Activated CD8-positive, alpha-beta memory T cell treated with anti-CD3 and anti-CD28 coated beads, Interleukin-2, amount 50 U/mL, for 4 hours (primary cell): ENCODE measurements at regions not wholly inside any gene's neighbourhood (a gene's known extent, or its start where the extent isn't known, plus 50 kb on each side); places are given as distances from the start of the nearest gene placed in this dataset.

Experiments used
- DNase-seq: peaks from one replicate; pipeline ENCODE4 v3.0.0-alpha.2; 2020

DNA sequence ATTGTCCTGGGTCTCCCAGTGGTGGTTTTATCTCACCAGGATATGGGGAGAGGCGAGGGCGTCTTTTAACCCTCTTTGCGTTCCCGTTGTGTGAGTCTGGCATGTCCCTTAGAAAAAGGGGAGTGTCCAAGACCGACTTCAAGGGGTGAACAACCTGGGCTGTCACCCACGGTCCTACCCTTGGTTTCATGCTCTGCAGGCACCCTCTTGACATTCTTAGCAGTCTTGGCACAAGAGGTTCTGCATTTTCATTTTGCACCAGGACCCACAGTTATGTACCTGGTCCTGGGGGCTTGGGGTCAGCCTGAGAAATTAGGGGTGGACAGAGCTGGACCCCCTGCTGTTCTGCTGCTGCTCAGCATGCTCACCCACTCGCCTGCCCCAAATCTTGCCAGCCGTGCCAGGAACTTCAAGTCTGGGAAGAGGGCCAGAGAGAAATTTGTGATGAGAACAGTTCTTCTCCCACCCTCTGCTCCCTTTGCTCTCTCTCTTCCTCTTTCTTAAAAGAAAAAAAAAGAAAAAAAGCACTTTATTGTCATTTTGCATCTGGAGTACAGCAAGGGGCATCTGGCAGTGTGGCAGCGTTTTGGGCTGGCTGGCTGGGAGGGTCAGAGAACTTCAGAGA lies 471.2 kb downstream of the MIAT start:
- DNase-seq: no peak

DNA sequence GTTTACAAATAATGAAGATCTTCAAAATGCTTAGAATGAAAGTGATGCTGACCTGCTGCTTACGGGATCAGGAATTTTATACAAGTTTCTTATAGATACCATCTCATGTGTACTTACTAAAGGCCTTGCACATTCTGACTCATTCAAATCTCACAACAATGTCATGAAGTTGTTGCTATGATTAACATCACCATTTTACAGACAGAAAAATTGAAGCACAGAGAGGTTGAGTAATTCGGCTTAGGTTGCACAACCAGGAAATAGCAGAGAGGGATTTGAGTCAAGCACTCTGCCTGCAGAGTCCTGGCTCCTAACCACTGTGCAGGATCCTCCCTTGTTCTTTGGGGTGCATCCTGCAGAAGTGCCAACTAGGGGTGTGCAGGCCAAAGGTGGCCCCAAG lies 471.9 kb downstream of the MIAT start:
- DNase-seq: no peak

DNA sequence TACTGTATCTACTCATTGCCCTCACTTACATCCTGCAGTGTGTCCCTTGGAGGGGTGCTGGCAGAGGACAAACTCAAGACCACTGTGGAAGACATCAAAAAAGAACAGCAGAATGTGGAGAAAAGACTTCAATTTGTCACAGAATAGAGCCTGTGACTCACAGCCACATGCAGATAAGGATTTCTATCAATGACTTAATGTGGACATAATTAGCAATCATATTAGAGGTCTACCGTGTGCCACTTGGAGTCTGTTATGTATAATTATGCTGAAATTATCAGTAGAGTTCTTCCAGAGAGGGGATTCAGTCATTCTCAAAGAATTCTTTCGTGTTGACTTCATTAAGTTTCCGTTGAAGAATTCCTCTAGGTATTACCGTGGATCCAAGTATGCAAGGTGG lies 473.5 kb downstream of the MIAT start:
- DNase-seq: no peak

DNA sequence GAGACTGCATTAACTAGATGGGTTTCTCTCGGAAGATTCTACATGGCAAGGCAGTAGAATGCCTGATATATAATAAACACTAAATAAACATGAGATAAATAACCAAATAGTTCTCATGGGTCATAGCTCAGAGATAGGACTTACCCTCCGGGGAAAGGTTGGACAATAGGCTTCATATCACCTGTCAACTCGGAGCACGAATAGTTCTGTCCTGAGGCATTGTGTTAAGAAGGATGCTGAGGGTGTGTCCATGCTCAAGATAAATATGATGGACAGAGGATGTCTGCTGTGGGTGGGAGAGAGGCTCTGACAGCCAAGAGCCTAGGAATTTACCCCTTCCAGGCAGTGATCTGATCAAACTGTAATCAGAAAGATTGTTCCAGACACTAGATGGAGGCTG lies 474.0 kb downstream of the MIAT start:
- no peak for DNase-seq

DNA sequence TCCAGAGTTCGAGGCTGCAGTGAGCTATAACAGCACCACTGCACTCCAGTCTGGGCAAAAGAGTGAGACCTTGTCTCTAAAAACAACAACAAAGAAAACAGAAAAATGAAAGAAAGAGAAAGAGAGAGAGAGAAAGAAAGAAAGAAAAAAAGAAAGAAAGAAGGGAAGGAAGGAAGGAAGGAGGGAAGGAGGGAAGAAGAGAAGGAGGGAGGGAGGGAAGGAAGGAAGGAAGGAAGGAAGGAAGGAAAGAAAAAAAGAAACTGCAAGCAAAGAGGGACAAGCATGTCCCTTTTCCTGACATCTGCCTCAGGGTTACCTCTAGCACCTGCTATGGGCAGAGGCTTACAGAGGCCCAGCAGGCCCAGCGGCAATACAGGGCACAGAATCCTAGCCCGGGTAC lies 475.0 kb downstream of the MIAT start:
- DNase-seq: no peak

DNA sequence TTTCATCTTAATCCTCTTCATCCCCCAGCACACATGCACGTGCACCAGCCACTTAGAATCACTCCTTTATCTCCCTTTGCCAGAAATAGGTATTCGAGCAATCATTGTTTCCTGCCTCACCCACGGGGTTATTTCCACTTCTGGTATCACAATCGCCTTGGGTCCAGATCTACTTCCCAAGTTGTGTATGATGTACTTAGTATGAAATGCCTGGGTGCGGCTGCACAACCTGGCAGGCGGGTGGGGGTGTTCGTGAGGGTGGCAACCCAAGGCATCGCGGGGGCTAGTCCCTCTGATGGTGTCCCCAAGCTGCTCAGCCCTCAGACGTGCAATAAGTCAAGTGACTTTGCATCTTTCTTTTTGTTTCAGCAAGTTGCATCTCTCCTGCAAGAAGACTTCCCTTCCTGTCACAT lies 475.6 kb downstream of the MIAT start:
- no peak for DNase-seq

DNA sequence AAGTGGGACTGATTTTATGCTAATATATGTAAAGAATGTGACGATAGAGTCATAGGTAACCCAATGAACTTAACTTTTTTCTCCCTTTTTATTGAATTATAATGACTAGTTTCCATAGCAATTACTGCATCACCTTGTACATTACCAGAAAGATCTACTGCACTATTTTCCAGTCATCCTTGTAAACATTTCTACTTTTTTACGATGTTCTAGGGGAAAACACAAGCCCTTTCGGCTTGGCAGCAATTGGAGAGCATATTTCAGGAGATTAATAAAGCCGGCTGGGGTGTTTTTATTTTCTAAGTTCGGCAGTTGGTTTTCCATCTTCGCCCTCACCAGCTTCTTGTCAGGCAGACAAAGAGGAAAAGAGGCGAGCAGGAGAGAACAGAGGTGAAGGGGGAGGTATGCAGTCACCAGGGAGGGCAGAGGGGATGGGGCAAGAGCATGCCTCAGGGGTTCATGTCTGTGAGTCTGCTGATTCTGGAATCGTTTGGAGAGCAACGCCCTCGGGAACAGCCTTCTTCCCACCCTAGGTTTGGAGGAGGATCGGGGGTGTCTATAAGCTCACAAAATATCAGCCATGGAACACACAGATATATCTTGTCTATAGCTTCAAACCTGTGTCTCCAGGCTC lies 476.4 kb downstream of the MIAT start:
- DNase-seq: no peak

DNA sequence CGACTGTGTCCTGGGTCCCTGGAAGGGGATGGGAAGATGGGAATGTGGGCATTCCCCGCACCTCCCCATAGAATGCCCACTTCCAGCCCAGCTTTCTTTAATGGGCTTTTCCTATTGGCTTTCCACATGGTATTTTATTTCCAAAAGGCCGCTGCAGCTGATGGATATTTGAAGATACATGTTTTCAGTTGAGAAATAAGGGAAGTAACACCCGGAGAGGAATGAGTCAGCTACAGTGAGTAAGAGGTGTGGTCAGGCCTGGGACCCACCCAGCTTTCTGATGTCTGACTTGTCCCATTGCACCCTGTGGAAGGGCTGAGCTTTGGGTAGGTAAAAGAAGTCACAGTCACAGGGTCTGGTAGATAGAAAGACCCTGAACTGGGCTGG lies 476.9 kb downstream of the MIAT start:
- DNase-seq: no peak

DNA sequence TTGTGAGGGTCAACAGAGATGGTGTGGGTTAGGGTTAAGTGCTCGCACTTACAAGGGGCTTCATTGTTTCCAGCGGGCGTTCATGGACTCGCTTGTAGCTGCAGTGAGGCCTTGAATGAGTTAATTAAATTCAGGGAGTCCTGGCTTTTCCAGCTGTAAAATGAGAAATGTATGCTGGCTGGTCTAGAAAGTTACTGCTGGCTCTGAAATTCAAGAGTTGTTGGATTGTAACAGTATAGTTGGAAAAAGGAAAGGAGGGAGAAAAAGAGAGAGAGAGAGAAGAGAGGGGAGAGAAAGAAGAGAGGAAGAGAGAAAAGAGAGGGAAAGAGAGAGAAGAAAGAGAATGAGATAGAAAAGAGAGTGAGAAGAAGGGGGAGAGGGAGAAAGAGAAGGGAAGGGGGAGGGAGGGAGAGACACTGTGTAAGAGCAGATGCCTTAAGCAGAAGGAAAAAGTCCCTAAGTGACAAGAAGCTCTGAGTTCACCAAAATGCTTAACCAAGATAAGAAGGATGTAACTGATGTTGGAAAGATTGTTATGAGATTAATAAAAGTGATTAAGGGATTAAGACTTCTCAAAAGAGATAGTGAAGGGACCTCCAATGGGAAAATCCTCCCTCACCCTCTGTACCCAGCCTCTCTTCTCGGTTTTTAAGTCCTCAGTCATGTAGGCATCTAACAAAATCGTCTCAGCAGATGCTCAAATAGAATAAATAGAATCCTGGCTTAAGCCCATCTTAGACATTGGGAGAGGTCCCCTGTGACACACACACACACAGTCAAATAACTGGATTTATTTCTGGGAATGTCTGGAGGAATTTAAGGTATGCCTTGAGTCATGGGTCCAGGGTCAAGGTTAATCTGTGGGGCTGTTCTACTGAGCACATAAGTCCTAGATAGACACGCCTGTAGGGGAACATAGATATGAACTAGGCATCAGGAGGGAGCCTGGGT lies 477.9 kb downstream of the MIAT start:
- DNase-seq: no peak

DNA sequence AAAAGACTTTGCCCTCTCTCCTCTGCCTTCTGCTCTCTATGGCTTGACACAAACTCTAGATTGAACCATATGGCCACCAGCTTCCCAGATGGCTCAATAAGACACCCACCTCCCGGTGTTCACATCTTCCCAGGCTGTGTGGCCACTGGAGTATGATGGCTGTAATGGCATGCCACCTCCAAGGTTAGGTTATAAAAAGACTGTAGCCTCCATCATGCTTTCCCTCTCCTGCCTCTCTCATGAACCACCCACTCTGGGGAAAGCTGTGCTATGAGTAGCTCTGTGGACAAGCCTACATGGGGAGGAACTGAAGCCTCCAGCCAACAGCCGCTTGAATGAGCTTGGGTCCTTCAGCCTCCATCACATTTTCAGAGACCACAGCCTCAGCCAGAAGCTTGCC lies 479.2 kb downstream of the MIAT start:
- no peak for DNase-seq

DNA sequence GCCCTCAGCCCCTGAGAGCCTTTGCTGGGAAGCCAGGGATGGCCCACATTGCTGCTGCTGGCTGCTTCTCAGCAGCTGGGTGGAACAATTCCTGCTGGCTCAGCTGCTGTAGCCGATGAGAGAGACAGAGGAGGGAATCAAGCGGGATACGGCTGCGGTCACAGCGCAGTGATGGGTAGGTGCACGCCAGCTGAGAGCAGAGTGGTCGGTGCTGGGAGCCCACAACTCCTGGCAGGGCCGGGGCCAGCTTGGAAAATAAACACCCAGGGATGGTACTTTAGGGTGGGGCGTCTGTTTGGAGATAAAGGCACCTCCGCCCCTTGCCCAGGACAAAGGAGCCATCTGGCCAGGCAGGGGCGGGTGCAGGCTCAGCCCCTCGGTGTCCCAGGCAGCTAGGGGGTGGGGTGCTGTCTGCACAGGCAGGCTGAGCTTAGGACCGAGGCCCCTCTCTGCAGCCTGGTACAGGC lies 480.5 kb downstream of the MIAT start:
- no peak for DNase-seq

DNA sequence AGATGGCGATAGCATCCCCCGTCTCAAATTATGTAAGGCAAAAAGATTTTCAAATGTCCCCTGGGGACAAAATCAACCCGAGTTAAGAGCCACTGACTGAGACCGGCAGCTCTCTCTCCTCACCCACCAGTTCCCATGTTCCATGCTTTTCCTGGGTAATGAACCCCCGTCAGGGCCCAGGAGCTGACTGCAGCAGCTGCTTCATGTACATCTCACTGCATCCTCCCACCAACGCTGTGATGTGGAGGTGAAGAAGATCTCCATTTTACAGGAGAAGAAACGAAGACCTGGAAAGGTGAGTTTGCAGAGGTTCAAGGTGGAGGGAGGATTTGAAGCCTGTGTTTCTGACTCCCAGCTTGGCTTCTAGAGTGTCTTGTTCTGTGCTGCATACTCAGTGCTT lies 481.1 kb downstream of the MIAT start:
- no peak for DNase-seq

DNA sequence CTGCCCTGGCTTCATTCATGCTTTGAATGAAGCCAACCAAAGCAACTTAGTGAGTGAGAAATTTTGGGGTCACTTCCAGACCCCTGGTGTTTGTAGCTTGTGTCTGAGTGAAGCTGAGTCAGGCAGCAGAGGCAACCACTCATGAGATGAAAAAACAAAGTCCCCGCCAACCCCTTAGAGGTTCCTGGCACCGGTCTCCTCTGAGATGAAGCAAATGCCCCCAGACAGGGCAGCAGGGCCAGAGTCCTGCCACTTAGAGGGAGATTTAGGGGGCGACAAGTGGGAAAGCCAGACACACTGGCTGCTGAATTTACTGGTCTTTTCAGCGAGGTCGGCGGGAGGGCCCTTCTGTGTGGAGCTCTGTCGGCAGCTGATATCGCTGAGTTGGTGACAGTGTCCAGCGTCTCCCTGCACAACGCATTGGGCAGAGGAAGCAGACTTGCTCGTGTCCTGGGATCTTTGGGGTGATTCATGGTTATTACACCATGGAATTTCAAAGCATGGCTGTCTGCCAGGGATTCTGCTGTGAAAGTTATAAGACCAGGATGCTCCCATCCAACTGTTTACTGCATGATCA lies 482.6 kb downstream of the MIAT start:
- no peak for DNase-seq

DNA sequence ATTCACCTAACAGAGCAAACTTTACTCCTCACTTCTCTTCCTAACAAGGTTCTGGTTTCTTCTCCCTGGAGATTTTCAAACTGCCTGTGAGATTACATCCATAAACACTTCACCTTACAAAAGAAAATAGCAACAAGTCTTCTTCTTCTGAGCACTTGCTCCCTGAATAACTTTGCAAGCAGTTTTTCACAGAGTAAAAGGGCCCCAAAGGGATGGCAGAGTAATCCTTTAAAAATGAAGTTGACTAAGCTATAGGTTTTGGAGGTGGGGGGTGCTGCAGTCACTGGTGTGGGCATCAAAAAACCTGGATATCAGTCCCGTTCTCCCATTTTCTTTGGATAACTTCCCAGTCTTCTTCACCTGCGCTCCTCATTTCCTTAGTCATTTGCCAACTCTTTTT lies 484.9 kb downstream of the MIAT start:
- no peak for DNase-seq

DNA sequence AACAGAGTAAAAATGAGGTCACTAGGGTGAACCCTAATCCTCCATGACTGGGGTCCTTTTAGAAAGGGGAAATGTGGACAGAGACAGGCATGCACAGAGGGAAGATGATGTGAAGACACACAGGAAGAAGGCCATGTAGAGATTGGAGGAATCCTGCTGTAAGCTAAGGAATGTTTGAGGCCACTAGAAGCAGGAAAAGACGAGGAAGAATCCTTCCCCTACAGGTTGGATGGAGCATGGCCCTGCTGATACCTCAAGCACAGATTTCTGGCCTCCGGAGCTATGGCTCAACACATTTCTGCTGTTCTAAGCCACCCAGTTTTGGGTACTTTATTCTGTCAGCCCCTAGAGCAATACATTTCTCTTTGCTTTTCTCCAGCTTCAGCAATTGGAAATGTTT lies 486.9 kb downstream of the MIAT start:
- no peak for DNase-seq

DNA sequence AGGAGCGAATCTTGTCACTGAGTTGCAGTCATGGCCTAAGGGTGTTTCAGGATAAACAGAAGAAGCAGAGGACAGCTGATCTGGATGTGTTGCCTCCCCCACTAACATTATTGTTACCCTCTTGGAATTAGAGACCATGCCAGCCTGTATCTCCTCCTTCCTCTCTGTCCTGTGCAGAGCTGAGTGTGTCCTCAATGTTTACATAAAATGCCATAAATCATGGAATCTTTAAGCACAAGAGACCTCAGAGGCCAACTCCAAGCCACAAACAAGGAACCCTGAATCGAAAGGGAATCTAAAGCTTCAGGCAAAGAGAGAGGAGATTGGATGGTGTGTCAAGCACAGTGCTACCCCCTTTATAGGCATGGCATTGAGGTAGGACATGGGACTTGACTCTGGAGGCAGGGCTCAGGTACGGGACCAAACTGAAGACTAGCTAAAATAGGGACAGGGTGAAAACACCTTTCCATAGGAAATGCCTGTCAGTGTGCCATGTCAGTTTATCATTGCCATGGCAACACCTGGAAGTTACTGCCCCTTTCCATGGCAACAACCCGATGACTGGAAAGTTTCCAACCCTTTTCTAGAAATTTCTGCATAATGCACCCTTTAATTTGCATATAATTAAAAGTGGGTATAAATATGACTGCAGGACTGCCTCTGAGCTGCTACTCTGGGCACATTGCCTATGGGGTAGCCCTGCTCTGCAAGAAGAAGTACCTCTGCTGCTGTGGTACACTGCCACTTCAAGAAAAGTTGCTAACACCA lies 489.7 kb downstream of the MIAT start:
- no peak for DNase-seq

DNA sequence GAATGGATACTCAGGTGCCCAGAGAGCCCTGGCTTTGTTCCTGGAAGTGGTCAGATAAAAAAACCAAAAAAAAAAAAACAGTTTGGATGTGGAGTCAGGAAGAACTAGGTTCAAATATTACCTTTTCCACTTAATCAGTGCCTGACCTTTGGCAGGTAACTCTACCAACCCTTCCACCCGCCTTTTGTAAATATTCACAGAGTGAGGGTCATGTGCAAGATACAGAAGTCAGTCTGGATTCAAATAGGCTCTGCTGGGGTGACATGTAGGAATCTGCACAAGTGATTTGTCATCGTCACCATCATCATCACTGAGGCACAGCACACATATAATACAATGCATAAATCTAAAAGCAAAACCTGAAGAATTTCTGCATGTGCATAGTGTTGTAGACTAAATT lies 490.7 kb downstream of the MIAT start:
- no peak for DNase-seq

DNA sequence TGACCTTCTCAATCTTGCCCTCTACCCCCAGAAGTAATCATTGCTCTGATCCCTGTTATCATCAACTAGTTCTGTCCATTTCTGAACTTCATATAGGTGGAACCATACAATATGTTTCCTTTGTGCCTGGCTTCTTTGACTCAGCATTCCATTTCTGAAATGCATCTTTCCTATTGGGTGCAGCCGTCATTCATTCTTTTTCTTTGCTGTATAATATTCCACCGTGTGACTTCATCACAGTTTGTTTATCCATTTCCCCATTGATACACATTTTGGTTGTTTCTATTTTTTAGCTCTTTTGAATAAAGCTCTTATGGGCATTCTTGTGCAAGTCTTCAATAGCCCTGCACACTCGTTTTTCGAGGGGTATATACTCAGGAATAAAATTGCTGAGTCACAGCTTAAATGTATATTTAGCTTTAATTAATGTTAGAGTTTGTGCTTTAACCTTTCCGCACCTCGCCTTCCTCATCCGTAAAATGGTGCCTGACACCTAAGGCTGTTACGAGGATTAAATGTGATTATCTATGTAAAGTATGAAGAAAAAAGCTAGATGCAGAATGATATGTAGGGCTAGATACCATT lies 491.6 kb downstream of the MIAT start:
- DNase-seq: no peak

DNA sequence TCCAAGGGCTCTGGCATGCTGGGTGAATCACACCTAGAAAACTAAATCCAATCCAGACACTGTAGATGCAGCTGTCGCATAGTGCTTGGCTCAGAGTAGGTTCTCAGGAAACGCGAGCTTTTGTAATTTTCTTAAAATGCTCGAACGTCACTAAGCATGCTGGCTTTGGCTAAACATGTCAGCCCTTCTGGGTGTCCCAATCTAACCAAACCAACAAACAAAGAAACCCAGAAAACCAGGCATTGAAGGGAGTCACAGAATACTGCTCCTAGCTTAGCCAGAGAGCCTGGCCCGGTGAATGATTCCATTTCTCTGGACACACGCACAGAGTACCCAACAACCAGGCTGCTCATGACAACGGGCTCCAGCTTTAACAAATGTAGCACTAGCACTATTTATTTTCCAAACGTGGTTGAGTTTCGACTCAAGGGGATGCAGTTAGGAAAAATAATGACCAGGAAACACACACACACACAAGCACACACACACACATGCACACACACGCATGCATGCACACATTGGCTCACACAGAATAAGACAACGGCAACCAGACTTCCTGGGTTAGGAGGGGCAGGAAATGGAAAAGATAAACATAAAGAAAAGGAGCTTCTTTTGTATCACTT lies 492.6 kb downstream of the MIAT start:
- DNase-seq: no peak

DNA sequence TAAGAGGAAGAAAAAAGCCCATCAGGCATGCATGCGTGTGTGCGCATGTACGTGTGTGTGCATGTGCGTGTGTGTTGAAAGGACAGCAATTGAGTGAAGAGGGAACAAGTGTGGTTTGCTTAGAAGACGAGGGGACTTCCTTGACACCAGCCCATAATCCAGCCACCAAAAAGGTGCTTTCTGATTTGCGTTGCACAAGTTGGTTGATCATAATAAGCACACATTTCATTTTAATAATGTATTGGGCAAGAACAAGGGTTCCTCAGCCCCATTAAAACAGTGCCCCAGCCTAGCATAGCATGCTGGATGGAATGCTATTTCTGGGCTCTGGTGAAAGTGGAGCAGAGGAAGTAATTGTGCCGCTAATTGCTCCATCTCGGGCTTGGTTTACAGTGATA lies 493.2 kb downstream of the MIAT start:
- no peak for DNase-seq

DNA sequence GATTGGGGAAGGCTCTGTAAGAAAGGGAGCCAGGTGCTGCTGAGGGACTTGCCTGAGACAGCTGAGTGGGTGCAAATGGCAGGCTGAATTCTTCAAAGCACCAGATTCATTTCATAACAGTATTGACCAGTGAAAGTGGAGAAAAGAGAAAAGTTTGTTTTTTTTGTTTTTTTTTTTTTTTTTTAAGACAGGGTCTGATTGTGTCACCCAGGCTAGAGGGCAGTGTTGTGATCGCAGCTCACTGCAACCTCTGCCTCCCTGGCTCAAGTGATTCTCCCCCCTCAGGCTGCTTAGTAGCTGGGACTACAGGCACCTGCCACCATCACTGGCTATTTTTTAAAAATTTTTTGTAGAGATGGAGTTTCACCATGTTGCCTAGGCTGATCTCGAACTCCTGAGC lies 494.0 kb downstream of the MIAT start:
- DNase-seq: no peak

DNA sequence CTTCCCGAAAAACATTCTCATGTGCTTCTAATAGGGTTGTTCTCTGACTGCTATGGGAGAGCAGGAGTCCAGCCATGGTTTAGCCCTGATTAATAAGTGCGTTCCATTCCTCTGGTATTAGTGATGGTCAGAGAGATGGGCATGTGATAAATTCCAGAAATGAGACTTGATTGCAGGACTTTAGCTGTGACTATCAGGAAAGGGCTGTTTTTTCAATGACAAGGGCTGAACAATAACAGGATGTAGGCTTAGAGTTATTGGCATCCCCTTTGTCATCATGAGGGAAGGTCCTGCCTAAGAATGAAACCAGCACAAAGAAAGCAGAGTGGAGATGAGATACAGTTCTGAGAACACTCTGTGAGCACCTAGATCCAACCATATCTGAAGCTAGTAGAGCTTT lies 494.6 kb downstream of the MIAT start:
- no peak for DNase-seq
